ENCODE measurements at regions not wholly inside any gene's neighbourhood (a gene's known extent, or its start where the extent isn't known, plus 50 kb on each side); places are given as distances from the start of the nearest gene placed in this dataset.

- Histone ChIP-seq H3K4me1 (no peaks in the 10 kb centered on the region), H3K27me3 (no peaks in the 10 kb centered on the region), H3K9me3 (no peaks in the 10 kb centered on the region), H3K4me3 (replicated peaks in 1 of 3) (no peak overlapping the region), H3K36me3 (no peaks in the 10 kb centered on the region), H3K27ac (no peak overlapping the region)
- TF ChIP-seq POLR2A (IDR thresholded peaks at IDR 0.05): no peak
- TF ChIP-seq, protein P1, sequence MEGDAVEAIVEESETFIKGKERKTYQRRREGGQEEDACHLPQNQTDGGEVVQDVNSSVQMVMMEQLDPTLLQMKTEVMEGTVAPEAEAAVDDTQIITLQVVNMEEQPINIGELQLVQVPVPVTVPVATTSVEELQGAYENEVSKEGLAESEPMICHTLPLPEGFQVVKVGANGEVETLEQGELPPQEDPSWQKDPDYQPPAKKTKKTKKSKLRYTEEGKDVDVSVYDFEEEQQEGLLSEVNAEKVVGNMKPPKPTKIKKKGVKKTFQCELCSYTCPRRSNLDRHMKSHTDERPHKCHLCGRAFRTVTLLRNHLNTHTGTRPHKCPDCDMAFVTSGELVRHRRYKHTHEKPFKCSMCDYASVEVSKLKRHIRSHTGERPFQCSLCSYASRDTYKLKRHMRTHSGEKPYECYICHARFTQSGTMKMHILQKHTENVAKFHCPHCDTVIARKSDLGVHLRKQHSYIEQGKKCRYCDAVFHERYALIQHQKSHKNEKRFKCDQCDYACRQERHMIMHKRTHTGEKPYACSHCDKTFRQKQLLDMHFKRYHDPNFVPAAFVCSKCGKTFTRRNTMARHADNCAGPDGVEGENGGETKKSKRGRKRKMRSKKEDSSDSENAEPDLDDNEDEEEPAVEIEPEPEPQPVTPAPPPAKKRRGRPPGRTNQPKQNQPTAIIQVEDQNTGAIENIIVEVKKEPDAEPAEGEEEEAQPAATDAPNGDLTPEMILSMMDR (IDR thresholded peaks at IDR 0.05): no peak
- 83 to 84% methylated on average over 6 of the region's 6 CpGs for WGBS, 2 donors
- no peak for DNase-seq
- intact Hi-C loops (cut with DNase I): no loop called here
These were observed 307.3 kb upstream of the PIK3R1 start for GRCh38 chr5:67908126-67908765.

GRCh38 chr5:67904366-67904765, 311.2 kb upstream of the PIK3R1 start:
- Histone ChIP-seq H3K4me3 (replicated peaks in 1 of 3) (no peak overlapping the region), H3K36me3 (no peaks in the 10 kb centered on the region), H3K4me1 (no peaks in the 10 kb centered on the region), H3K27ac (no peak overlapping the region), H3K27me3 (no peaks in the 10 kb centered on the region), H3K9me3 (no peaks in the 10 kb centered on the region)
- intact Hi-C loops (cut with DNase I): no loop called here
- WGBS, 2 donors: 91 to 92% methylated on average over 2 of the region's 2 CpGs
- DNase-seq: no peak
- TF ChIP-seq POLR2A (IDR thresholded peaks at IDR 0.05): no peak
- TF ChIP-seq, protein P1 (IDR thresholded peaks at IDR 0.05): no peak

GRCh38 chr5:67903656-67904055, 311.9 kb upstream of the PIK3R1 start:
- Histone ChIP-seq H3K36me3 (no peaks in the 10 kb centered on the region), H3K27ac (no peak overlapping the region), H3K9me3 (no peaks in the 10 kb centered on the region), H3K4me1 (no peaks in the 10 kb centered on the region), H3K4me3 (replicated peaks in 1 of 3) (no peak overlapping the region), H3K27me3 (no peaks in the 10 kb centered on the region)
- intact Hi-C loops (cut with DNase I): no loop called here
- DNase-seq: no peak
- WGBS, 2 donors: 83 to 94% methylated on average over 2 of the region's 2 CpGs
- no peak for TF ChIP-seq POLR2A (IDR thresholded peaks at IDR 0.05)
- TF ChIP-seq, protein P1 (IDR thresholded peaks at IDR 0.05): no peak

GRCh38 chr5:67903121-67903520, 312.4 kb upstream of the PIK3R1 start:
- 80 to 86% methylated on average over 2 of the region's 2 CpGs for WGBS, 2 donors
- intact Hi-C loops (cut with DNase I): no loop called here

GRCh38 chr5:67902497-67902830, 313.1 kb upstream of the PIK3R1 start:
- Histone ChIP-seq H3K4me1 (no peaks in the 10 kb centered on the region), H3K9me3 (no peaks in the 10 kb centered on the region), H3K36me3 (no peaks in the 10 kb centered on the region), H3K27ac (no peak overlapping the region), H3K4me3 (replicated peaks in 1 of 3) (no peak overlapping the region), H3K27me3 (no peaks in the 10 kb centered on the region)
- no peak for DNase-seq
- 70 to 84% methylated on average over 1 of the region's 1 CpG for WGBS, 2 donors
- intact Hi-C loops (cut with DNase I): no loop called here
- TF ChIP-seq, protein P1 (IDR thresholded peaks at IDR 0.05): no peak
- no peak for TF ChIP-seq POLR2A (IDR thresholded peaks at IDR 0.05)

More at GRCh38 chr5:67903121-67903520, 312.4 kb upstream of the PIK3R1 start:
- H3K9me3 ChIP-seq: no peaks in the 10 kb centered on the region
- TF ChIP-seq, protein P1 (IDR thresholded peaks at IDR 0.05): no peak
- H3K36me3 ChIP-seq: no peaks in the 10 kb centered on the region
- no peak overlapping the region for H3K27ac ChIP-seq
- no peaks in the 10 kb centered on the region for H3K4me1 ChIP-seq
- H3K4me3 ChIP-seq (replicated peaks in 1 of 3): no peak overlapping the region
- no peaks in the 10 kb centered on the region for H3K27me3 ChIP-seq
- no peak for DNase-seq
